GM12878 (cell line): ENCODE measurements at regions not wholly inside any gene's neighbourhood (a gene's known extent, or its start where the extent isn't known, plus 50 kb on each side); places are given as distances from the start of the nearest gene placed in this dataset.

Source experiments
- ATAC-seq: fragments of 200-7000 bp; cut with Tn5 transposase; 3 replicates; pipeline ENCODE4 v1.9.1; 2020; ENCODE audit warnings: mild to moderate bottlenecking, moderate library complexity
- BruUV-seq: library from RNA; stranded (reverse); fragments of 400-500 nt; replicated peaks from 2 replicates; lab custom pipeline; 2021; lab: Mats Ljungman, UMichigan
- CTCF ChIA-PET: fragments of 300-600 bp; sonication (Branson Sonifier 250); formaldehyde crosslinking; extraction: SDS; loops from one replicate; lab custom pipeline; 2021; ENCODE audit warnings: inconsistent platforms; lab: Yijun Ruan, JAX
- POLR2A ChIA-PET: fragments of 350-600 bp; formaldehyde crosslinking; extraction: SDS; loops from one replicate; lab custom pipeline; 2021; ENCODE audit warnings: inconsistent platforms; lab: Charles Lee
- RAD21 ChIA-PET: fragments of 300-600 bp; sonication (Branson Sonifier 250); formaldehyde crosslinking; loops from one replicate; lab custom pipeline; 2023; ENCODE audit warnings: antibody characterized with exemption; ENCODE audit not compliant: unreplicated experiment; lab: Charles Lee
- SMC1A ChIA-PET: fragments of 300-600 bp; sonication (Branson Sonifier 250); formaldehyde crosslinking; loops from one replicate; lab custom pipeline; 2023; ENCODE audit not compliant: unreplicated experiment, uncharacterized antibody; lab: Charles Lee
- DNase-seq: peaks from one replicate; pipeline ENCODE4 v3.0.0-alpha.2; 2011; ENCODE audit warnings: low read depth, low spot score
- FAIRE-seq: peaks from 3 replicates; lab custom pipeline; 2011; peaks lifted over from hg19 to GRCh38; lab: Jason Lieb, UNC
- H2AFZ ChIP-seq: 2 replicates; pipeline ENCODE4 v1.6.0; 2011; ENCODE audit warnings: low read depth, low read length, control low read depth; ENCODE audit not compliant: control insufficient read depth
- H3K27ac ChIP-seq: 2 replicates; pipeline ENCODE4 v1.5.1; 2011; ENCODE audit warnings: control low read depth; ENCODE audit not compliant: control insufficient read depth, insufficient read depth
- H3K27me3 ChIP-seq, 2 experiments: replicated peaks in 1 of 2; 2 replicates each; pipeline versions ENCODE4 v1.6.0 to v1.6.1; 2011; ENCODE audit warnings: low read length in 1 of 2; ENCODE audit not compliant: control insufficient read depth in 2 of 2, insufficient read depth in 2 of 2
- H3K36me3 ChIP-seq, 2 experiments: 2 replicates each; pipeline ENCODE4 v1.5.1; 2011; ENCODE audit warnings: low read length in 1 of 2; ENCODE audit not compliant: control insufficient read depth in 2 of 2, insufficient read depth in 2 of 2
- H3K4me1 ChIP-seq: 2 replicates; pipeline ENCODE4 v1.6.1; 2011; ENCODE audit warnings: mild to moderate bottlenecking, low read length, moderate library complexity, mixed read lengths; ENCODE audit not compliant: control insufficient read depth, insufficient read depth
- H3K4me2 ChIP-seq: 2 replicates; pipeline ENCODE4 v1.6.0; 2011; ENCODE audit warnings: control low read depth; ENCODE audit not compliant: control insufficient read depth, insufficient read depth
- H3K4me3 ChIP-seq: fragments of 200-600 bp; sonication (generic); 2 replicates; pipeline ENCODE4 v1.5.1; 2016
- H3K79me2 ChIP-seq: 2 replicates; pipeline ENCODE4 v1.6.0; 2011; ENCODE audit warnings: low read length; ENCODE audit not compliant: control insufficient read depth, insufficient read depth
- H3K9ac ChIP-seq: 2 replicates; pipeline ENCODE4 v1.8.0; 2011; ENCODE audit warnings: low read length, control low read depth, mixed read lengths; ENCODE audit not compliant: control insufficient read depth, insufficient read depth
- H3K9me3 ChIP-seq: replicated peaks from 3 replicates; pipeline ENCODE4 v1.5.1; 2011; ENCODE audit warnings: mild to moderate bottlenecking, low read length; ENCODE audit not compliant: control insufficient read depth, insufficient read depth
- H4K20me1 ChIP-seq: 2 replicates; pipeline ENCODE4 v1.6.0; 2011; ENCODE audit not compliant: control insufficient read depth, insufficient read depth
- EED ChIP-seq: sonication (generic); IDR thresholded peaks from 2 replicates; pipeline ENCODE4 v1.6.1; 2016; ENCODE audit warnings: antibody characterized with exemption, low read depth
- EZH2 ChIP-seq: IDR thresholded peaks from 2 replicates; pipeline ENCODE4 v1.6.1; 2012; ENCODE audit warnings: low read depth, mild to moderate bottlenecking, control low read depth, inconsistent platforms, low read length, borderline replicate concordance; ENCODE audit not compliant: control insufficient read depth
- GABPA ChIP-seq: IDR thresholded peaks from 2 replicates; pipeline ENCODE4 v1.6.1; 2014; ENCODE audit warnings: antibody characterized with exemption, low read depth, mild to moderate bottlenecking, inconsistent platforms
- KLF5 ChIP-seq: fragments of 450-650 bp; IDR thresholded peaks from 2 replicates; pipeline ENCODE4 v1.6.1; 2014; ENCODE audit warnings: mild to moderate bottlenecking; ENCODE audit not compliant: partially characterized antibody
- MLLT1 ChIP-seq: fragments of 450-650 bp; IDR thresholded peaks from 2 replicates; pipeline ENCODE4 v1.6.1; 2016; ENCODE audit warnings: mild to moderate bottlenecking
- MTA2 ChIP-seq: fragments of 450-650 bp; IDR thresholded peaks from 2 replicates; pipeline ENCODE4 v1.6.1; 2016; ENCODE audit warnings: low read depth, mild to moderate bottlenecking, moderate library complexity
- NRF1 ChIP-seq: conservative IDR thresholded peaks from 2 replicates; pipeline ENCODE4 v1.6.1; 2011; ENCODE audit warnings: mild to moderate bottlenecking, low read depth, low read length, improper control_type of control experiment
- PAX5 ChIP-seq: IDR thresholded peaks from 2 replicates; pipeline ENCODE4 v1.6.1; 2011; ENCODE audit warnings: low read depth, low read length, borderline replicate concordance
- SIN3A ChIP-seq: IDR thresholded peaks from 2 replicates; pipeline ENCODE4 v1.6.1; 2012; ENCODE audit warnings: low read depth, low read length, improper control_type of control experiment
- TCF3 ChIP-seq: IDR thresholded peaks from 2 replicates; pipeline ENCODE4 v1.6.1; 2012; ENCODE audit warnings: low read depth, mild to moderate bottlenecking, low read length, borderline replicate concordance; ENCODE audit not compliant: insufficient read depth
- ZBTB4 ChIP-seq: fragments of 450-650 bp; formaldehyde crosslinking; IDR thresholded peaks from 2 replicates; pipeline ENCODE4 v1.4.0; 2022; ENCODE audit warnings: mild to moderate bottlenecking, moderate library complexity
- ZSCAN29 ChIP-seq: fragments of 450-650 bp; IDR thresholded peaks from 2 replicates; pipeline ENCODE4 v1.6.1; 2017; ENCODE audit warnings: mild to moderate bottlenecking, moderate library complexity
- WGBS: methylation state at CpG from one replicate; pipeline ENCODE4 v1.1.6; 2016; ENCODE audit warnings: low lambda C conversion rate; ENCODE audit not compliant: insufficient replicate concordance, insufficient coverage; ENCODE audit errors: missing lambda C conversion rate; 5-methylcytosine and 5-hydroxymethylcytosine counted together
- in situ Hi-C: fragments of 300-500 bp; cut with MboI; formaldehyde crosslinking; loops from 9 replicates; pipeline ENCODE4 v1.14.3; 2018; ENCODE audit warnings: mixed read lengths
- intact Hi-C: fragments of 100-400 bp; cut with micrococcal nuclease; formaldehyde crosslinking; loops from one replicate; pipeline ENCODE4 v1.14.2; 2022; ENCODE audit not compliant: unreplicated experiment
- TF ChIP-seq, protein P1 (sequence below): fragments of 450-650 bp; IDR thresholded peaks from 2 replicates; pipeline ENCODE4 v1.6.1; 2017; ENCODE audit warnings: mild to moderate bottlenecking, low read depth, inconsistent platforms; ENCODE audit not compliant: poor library complexity, severe bottlenecking
- TF ChIP-seq, protein P2 (sequence below): IDR thresholded peaks from 2 replicates; pipeline ENCODE4 v1.6.1; 2011; ENCODE audit warnings: low read depth, low read length, improper control_type of control experiment, borderline replicate concordance

DNA sequence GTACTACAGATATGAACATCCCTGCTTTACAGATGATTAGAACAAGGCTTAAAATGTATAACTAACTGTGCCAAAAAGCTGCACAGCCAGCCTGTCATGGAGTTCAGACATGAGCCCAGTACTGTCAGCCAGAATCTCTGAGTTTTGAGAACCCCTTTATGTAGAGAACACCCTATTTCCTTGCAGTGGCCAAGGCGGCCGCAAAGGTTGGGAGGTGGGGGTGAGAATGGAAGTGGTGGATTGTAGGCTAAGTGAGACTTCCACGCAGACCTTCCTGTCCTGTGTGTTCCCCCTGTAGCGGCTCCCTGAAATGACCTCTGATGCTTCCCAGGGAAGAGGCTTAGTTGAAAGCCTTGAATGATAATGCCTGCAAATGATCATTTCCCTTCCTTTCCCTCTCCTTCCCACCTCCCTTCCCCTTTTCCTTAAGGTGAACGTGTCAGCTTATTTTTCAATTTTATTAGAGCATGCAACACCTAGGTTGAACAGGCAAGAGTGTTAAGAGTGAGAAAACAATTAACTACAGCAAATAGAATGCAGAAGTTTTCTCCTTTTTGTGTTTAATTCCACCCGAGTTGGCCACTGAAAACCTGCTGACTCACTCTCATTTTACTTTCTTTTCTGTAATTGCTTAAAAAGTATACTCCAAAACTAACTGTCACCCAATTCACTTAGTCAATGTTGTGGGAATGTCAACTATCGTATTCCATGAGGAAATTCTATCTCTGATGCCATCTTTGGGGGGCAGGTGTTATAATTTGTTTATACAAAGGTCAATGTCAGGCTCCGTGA lies 167.0 kb upstream of the EDNRB start:
- 17% methylated on average over 8 of the region's 8 CpGs for WGBS
- CTCF ChIA-PET, result no interaction called here
- no peaks in the 10 kb centered on the region for H3K27me3 ChIP-seq
- TF ChIP-seq ZSCAN29, result no peak
- TF ChIP-seq, protein P1, sequence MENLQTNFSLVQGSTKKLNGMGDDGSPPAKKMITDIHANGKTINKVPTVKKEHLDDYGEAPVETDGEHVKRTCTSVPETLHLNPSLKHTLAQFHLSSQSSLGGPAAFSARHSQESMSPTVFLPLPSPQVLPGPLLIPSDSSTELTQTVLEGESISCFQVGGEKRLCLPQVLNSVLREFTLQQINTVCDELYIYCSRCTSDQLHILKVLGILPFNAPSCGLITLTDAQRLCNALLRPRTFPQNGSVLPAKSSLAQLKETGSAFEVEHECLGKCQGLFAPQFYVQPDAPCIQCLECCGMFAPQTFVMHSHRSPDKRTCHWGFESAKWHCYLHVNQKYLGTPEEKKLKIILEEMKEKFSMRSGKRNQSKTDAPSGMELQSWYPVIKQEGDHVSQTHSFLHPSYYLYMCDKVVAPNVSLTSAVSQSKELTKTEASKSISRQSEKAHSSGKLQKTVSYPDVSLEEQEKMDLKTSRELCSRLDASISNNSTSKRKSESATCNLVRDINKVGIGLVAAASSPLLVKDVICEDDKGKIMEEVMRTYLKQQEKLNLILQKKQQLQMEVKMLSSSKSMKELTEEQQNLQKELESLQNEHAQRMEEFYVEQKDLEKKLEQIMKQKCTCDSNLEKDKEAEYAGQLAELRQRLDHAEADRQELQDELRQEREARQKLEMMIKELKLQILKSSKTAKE, result no peak
- no peak for TF ChIP-seq MLLT1
- TF ChIP-seq NRF1, result no peak
- TF ChIP-seq TCF3, result no peak
- no peak for TF ChIP-seq MTA2
- TF ChIP-seq EZH2, result no peak
- TF ChIP-seq ZBTB4 (CRISPR knock-in tag), result no peak
- no peak for TF ChIP-seq KLF5
- TF ChIP-seq, protein P2, sequence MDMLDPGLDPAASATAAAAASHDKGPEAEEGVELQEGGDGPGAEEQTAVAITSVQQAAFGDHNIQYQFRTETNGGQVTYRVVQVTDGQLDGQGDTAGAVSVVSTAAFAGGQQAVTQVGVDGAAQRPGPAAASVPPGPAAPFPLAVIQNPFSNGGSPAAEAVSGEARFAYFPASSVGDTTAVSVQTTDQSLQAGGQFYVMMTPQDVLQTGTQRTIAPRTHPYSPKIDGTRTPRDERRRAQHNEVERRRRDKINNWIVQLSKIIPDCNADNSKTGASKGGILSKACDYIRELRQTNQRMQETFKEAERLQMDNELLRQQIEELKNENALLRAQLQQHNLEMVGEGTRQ, result no peak
- TF ChIP-seq GABPA, result no peak
- TF ChIP-seq PAX5, result no peak
- TF ChIP-seq EED, result no peak
- TF ChIP-seq SIN3A, result no peak

More for the DNA sequence above, 167.0 kb upstream of the EDNRB start:
- ATAC-seq (no peak), FAIRE-seq (no peak), DNase-seq (no peak)
- POLR2A ChIA-PET, result no interaction called here
- no peaks in the 10 kb centered on the region for H3K4me1 ChIP-seq
- H3K9ac ChIP-seq, result no peak overlapping the region
- H2AFZ ChIP-seq, result no peak overlapping the region; the same call in 1 of the 2 replicates
- in situ Hi-C loops (no loop called here), intact Hi-C loops (no loop called here)
- no peaks in the 10 kb centered on the region for H4K20me1 ChIP-seq
- no TSS peak for BruUV-seq
- no peaks in the 10 kb centered on the region for H3K36me3 ChIP-seq
- H3K4me2 ChIP-seq, result no peak overlapping the region
- RAD21 ChIA-PET, result interaction anchor here (0.6 kb wide), 1 partner anchor 977 kb away, joined by 3 read pairs; no protein-coding TSS in a partner anchor
- no peaks in the 10 kb centered on the region for H3K9me3 ChIP-seq
- H3K27ac ChIP-seq, result no peak overlapping the region
- H3K4me3 ChIP-seq, result no peak overlapping the region
- SMC1A ChIA-PET, result no interaction called here
- no peaks in the 10 kb centered on the region for H3K79me2 ChIP-seq
